MM.1S (cell line): ENCODE measurements at regions not wholly inside any gene's neighbourhood (a gene's known extent, or its start where the extent isn't known, plus 50 kb on each side); places are given as distances from the start of the nearest gene placed in this dataset.

Source experiments
- EZH2 ChIP-seq: fragments of 300-600 bp; sonication (generic); optimal IDR thresholded peaks from 2 replicates; pipeline ENCODE3; 2017; ENCODE audit warnings: low read depth, mild to moderate bottlenecking, antibody characterized with exemption, low read length, mixed read lengths
- EZH2phosphoT487 ChIP-seq: fragments of 300-600 bp; sonication (generic); IDR thresholded peaks from 2 replicates; pipeline ENCODE4 v1.6.1; 2018; ENCODE audit warnings: antibody characterized with exemption, low read length
- TF ChIP-seq, protein P1 (sequence below): fragments of 300-600 bp; sonication (generic); IDR thresholded peaks from 2 replicates; pipeline ENCODE4 v1.5.1; 2016; ENCODE audit warnings: antibody characterized with exemption, low read length, mixed read lengths

DNA sequence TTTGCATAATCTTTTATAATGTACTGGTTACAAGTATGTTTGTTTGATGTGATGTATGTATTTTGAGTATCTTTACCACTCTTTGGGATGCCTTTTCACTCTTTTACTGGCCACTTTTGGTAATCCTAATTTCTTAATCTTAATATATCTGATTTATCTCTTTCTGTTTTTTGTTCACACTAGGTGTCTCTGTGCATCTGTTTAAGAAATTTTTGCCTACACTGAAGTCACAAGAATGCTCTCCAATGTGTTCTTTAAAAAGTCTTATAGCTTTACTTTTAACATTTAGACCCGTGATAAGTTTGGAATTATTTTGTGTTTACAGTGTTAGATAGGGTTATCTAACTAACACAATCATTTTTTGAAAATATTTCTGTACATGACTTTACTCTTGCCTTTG lies 659.1 kb downstream of the SI start:
- TF ChIP-seq, protein P1, sequence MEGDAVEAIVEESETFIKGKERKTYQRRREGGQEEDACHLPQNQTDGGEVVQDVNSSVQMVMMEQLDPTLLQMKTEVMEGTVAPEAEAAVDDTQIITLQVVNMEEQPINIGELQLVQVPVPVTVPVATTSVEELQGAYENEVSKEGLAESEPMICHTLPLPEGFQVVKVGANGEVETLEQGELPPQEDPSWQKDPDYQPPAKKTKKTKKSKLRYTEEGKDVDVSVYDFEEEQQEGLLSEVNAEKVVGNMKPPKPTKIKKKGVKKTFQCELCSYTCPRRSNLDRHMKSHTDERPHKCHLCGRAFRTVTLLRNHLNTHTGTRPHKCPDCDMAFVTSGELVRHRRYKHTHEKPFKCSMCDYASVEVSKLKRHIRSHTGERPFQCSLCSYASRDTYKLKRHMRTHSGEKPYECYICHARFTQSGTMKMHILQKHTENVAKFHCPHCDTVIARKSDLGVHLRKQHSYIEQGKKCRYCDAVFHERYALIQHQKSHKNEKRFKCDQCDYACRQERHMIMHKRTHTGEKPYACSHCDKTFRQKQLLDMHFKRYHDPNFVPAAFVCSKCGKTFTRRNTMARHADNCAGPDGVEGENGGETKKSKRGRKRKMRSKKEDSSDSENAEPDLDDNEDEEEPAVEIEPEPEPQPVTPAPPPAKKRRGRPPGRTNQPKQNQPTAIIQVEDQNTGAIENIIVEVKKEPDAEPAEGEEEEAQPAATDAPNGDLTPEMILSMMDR, result no peak
- TF ChIP-seq EZH2phosphoT487, result no peak
- TF ChIP-seq EZH2, result no peak
